ENCODE measurements at regions not wholly inside any gene's neighbourhood (a gene's known extent, or its start where the extent isn't known, plus 50 kb on each side); places are given as distances from the start of the nearest gene placed in this dataset.

DNA sequence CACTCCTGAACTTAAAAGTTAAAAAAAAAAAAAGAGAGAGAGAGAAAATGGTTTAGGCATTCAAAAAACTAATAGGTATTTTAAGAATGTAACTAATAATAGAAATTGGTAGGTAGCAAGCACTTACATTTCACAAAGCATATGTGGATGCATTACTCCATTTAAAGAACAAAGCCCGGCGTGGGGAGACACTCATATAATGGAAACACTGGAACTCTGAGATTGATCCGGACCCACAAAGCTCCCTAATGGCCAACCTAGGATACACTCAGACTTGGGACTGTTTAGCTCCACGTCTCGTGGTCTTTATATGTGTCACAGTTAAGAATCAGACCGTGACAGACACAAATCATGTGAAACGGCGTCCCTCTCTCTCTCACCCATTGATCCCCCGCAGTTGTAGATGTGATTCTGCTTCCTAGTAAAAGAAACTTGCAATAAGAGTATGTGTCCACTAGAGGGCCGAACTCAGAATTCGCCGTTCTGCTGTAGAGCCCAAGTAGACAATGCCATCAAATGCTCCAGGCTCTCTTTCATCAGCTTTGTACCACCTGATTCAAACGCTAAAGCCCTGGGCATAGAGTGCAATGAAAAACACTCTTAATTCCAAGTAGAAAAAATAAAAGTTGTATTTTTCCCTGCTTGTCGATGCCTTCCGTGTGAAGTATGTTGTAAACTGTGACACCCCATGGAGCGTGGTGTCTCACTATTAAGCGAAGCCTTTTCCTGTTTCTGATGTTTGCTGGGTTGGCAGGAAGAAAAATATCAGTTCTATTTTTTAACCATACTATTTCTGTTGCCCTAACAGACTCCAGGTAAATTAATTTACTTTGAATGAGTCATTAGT lies 429.0 kb upstream of the MTPN start:
- ChIA-PET CTCF (interaction anchor here (0.6 to 0.7 kb wide), 2 partner anchors 213 to 621 kb away, joined by 3 to 5 read pairs; no protein-coding TSS in a partner anchor), POLR2A (no interaction called here)
- H3K4me1 ChIP-seq (ENCODE audit: control insufficient read depth, insufficient read depth, low read length), result no peaks in the 10 kb centered on the region
- H3K9me3 ChIP-seq (ENCODE audit: control insufficient read depth, insufficient read depth, low read depth, low read length), result no peaks in the 10 kb centered on the region
- DNase-seq (ENCODE audit: low read depth, low spot score) (peak; percentile 50), ATAC-seq (peak; percentile 87)
- in situ Hi-C loops (cut with HindIII; ENCODE audit: low pct_unique_long_range_greater_than_20kb, low sequenced_read_pairs), result no loop called here
- intact Hi-C loops (cut with micrococcal nuclease; ENCODE audit: unreplicated experiment), result no loop called here
- TF ChIP-seq, protein P1, sequence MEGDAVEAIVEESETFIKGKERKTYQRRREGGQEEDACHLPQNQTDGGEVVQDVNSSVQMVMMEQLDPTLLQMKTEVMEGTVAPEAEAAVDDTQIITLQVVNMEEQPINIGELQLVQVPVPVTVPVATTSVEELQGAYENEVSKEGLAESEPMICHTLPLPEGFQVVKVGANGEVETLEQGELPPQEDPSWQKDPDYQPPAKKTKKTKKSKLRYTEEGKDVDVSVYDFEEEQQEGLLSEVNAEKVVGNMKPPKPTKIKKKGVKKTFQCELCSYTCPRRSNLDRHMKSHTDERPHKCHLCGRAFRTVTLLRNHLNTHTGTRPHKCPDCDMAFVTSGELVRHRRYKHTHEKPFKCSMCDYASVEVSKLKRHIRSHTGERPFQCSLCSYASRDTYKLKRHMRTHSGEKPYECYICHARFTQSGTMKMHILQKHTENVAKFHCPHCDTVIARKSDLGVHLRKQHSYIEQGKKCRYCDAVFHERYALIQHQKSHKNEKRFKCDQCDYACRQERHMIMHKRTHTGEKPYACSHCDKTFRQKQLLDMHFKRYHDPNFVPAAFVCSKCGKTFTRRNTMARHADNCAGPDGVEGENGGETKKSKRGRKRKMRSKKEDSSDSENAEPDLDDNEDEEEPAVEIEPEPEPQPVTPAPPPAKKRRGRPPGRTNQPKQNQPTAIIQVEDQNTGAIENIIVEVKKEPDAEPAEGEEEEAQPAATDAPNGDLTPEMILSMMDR (IDR thresholded peaks at IDR 0.05), result peak; percentile 85
- peak; percentile 37; the same call in 1 of the 2 replicates for TF ChIP-seq TCF7L2 (IDR thresholded peaks at IDR 0.05; ENCODE audit: low read depth, low read length)
- no peak for TF ChIP-seq SIN3A (IDR thresholded peaks at IDR 0.05; ENCODE audit: borderline replicate concordance, insufficient read depth, low read depth, low read length)
- no peak overlapping the region for H3K4me3 ChIP-seq (ENCODE audit: low read depth in 2 of 2, low read length in 2 of 2)
- H3K27ac ChIP-seq (ENCODE audit: low read length), result no peak overlapping the region
- H3K27me3 ChIP-seq (ENCODE audit: control insufficient read depth, insufficient read depth, low read length), result no peaks in the 10 kb centered on the region
- H3K36me3 ChIP-seq (ENCODE audit: control insufficient read depth, insufficient read depth, low read length), result no peaks in the 10 kb centered on the region
- no TSS peak for BruUV-seq (replicated peaks)

DNA sequence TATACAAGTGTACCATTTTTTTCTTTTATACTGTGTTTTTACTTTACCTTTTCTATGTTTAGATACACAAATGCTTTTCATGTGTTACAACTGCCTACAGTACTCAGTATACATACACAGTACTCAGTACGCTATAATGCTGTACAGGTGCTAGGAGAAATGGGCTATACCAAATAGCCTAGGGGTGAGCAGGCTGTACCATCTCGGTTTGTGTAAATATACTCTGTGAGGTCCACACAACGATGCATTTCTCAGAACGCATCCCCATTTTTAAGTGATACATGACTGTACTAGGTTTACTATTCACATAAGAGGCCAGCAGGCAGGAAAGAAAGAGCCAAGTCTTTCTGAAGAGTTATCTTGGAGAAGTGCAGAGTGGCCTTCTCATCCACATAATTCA lies 426.4 kb upstream of the MTPN start:
- ChIA-PET CTCF (interaction anchor here (0.6 kb wide), 1 partner anchor 236 kb away, joined by 3 read pairs; no protein-coding TSS in a partner anchor), POLR2A (no interaction called here)

More for the DNA sequence above, 426.4 kb upstream of the MTPN start:
- in situ Hi-C loops (cut with HindIII; ENCODE audit: low pct_unique_long_range_greater_than_20kb, low sequenced_read_pairs), result no loop called here
- TF ChIP-seq SIN3A (IDR thresholded peaks at IDR 0.05; ENCODE audit: borderline replicate concordance, insufficient read depth, low read depth, low read length) (no peak), POLR2AphosphoS5 (IDR thresholded peaks at IDR 0.05; ENCODE audit: low read depth, low read length) (no peak), TCF7L2 (IDR thresholded peaks at IDR 0.05; ENCODE audit: low read depth, low read length) (no peak)
- TF ChIP-seq, protein P1 (IDR thresholded peaks at IDR 0.05), result no peak
- TF ChIP-seq, protein P2, sequence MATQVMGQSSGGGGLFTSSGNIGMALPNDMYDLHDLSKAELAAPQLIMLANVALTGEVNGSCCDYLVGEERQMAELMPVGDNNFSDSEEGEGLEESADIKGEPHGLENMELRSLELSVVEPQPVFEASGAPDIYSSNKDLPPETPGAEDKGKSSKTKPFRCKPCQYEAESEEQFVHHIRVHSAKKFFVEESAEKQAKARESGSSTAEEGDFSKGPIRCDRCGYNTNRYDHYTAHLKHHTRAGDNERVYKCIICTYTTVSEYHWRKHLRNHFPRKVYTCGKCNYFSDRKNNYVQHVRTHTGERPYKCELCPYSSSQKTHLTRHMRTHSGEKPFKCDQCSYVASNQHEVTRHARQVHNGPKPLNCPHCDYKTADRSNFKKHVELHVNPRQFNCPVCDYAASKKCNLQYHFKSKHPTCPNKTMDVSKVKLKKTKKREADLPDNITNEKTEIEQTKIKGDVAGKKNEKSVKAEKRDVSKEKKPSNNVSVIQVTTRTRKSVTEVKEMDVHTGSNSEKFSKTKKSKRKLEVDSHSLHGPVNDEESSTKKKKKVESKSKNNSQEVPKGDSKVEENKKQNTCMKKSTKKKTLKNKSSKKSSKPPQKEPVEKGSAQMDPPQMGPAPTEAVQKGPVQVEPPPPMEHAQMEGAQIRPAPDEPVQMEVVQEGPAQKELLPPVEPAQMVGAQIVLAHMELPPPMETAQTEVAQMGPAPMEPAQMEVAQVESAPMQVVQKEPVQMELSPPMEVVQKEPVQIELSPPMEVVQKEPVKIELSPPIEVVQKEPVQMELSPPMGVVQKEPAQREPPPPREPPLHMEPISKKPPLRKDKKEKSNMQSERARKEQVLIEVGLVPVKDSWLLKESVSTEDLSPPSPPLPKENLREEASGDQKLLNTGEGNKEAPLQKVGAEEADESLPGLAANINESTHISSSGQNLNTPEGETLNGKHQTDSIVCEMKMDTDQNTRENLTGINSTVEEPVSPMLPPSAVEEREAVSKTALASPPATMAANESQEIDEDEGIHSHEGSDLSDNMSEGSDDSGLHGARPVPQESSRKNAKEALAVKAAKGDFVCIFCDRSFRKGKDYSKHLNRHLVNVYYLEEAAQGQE (IDR thresholded peaks at IDR 0.05; ENCODE audit: insufficient read depth in 1 of 2, low read depth in 2 of 2, low read length in 1 of 2), result no peak
- Histone ChIP-seq H3K36me3 (ENCODE audit: control insufficient read depth, insufficient read depth, low read length) (no peaks in the 10 kb centered on the region), H3K4me3 (ENCODE audit: low read depth in 2 of 2, low read length in 2 of 2) (no peak overlapping the region), H3K9me3 (ENCODE audit: control insufficient read depth, insufficient read depth, low read depth, low read length) (no peaks in the 10 kb centered on the region), H3K27me3 (ENCODE audit: control insufficient read depth, insufficient read depth, low read length) (no peaks in the 10 kb centered on the region), H3K27ac (ENCODE audit: low read length) (no peak overlapping the region), H3K4me1 (ENCODE audit: control insufficient read depth, insufficient read depth, low read length) (no peaks in the 10 kb centered on the region)
- ATAC-seq (no peak), DNase-seq (ENCODE audit: low read depth, low spot score) (no peak)
- BruUV-seq (replicated peaks), result no TSS peak
- intact Hi-C loops (cut with micrococcal nuclease; ENCODE audit: unreplicated experiment), result no loop called here

Data from Panc1 (cell line).